ENCODE measurements at regions not wholly inside any gene's neighbourhood (a gene's known extent, or its start where the extent isn't known, plus 50 kb on each side); places are given as distances from the start of the nearest gene placed in this dataset.

- TF ChIP-seq CUX1 (IDR thresholded peaks at IDR 0.05; ENCODE audit: insufficient replicate concordance, low read depth, low read length) (no peak), E2F8 (IDR thresholded peaks at IDR 0.05; ENCODE audit: low read depth, partially characterized antibody) (no peak), PML (IDR thresholded peaks at IDR 0.05; ENCODE audit: low read length) (no peak), ZNF207 (IDR thresholded peaks at IDR 0.05; ENCODE audit: borderline replicate concordance) (no peak), POLR2A (IDR thresholded peaks at IDR 0.05; ENCODE audit: low read depth, low read length) (no peak)
Observed at GRCh38 chr12:89831310-89832095, 122.9 kb upstream of the ATP2B1 start (continued).

Data from GM12878 (cell line).